ENCODE measurements at regions not wholly inside any gene's neighbourhood (a gene's known extent, or its start where the extent isn't known, plus 50 kb on each side); places are given as distances from the start of the nearest gene placed in this dataset.

- TF ChIP-seq CTCF (IDR thresholded peaks at IDR 0.05), result no peak
- no peak for TF ChIP-seq EP300 (IDR thresholded peaks at IDR 0.05)
Measured at GRCh38 chr1:242886137-242886536, 361.6 kb upstream of the PLD5 start.

All from upper lobe of left lung (tissue), 4 donors.